ENCODE measurements at regions not wholly inside any gene's neighbourhood (a gene's known extent, or its start where the extent isn't known, plus 50 kb on each side); places are given as distances from the start of the nearest gene placed in this dataset.

DNA sequence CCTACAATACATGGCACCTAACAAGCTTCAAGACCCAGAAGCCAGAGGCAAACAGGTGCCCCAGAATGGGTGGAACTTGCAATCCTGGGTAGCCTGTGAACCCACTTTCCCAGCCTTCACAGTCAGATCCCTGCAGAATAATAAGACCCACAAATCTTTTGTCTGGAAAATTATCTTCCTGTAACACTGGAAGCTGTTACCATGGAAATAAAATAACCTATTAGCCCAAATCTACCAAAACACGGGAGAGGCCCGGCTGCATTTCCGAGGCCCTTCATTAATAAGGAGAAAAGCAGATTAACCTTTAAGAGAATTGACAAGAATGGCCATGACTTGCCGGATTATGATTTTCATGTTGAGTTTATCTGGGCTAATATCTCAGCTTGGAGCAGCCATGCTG, 256.1 kb upstream of the PROK2 start:
- DNase-seq, result no peak

DNA sequence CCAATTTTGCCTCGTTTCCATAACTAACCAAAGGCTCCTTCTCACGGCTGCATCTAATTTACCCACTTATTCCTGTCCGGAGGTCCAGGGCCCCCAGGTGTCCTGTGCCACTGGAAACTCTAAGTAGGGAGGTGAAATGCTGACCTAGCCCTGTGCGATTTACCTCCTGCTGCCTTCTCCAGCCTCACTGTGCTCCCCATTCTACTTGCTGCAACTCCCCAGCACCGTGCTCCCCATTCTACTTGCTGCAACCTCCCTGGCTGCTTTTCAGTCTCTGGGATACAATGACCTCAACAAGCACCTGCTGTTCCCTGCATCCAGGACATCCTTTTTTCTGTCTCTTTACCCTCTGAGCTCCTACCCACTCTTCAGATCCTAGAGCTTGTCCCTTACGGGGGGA, 254.7 kb upstream of the PROK2 start:
- TF ChIP-seq, protein P1, sequence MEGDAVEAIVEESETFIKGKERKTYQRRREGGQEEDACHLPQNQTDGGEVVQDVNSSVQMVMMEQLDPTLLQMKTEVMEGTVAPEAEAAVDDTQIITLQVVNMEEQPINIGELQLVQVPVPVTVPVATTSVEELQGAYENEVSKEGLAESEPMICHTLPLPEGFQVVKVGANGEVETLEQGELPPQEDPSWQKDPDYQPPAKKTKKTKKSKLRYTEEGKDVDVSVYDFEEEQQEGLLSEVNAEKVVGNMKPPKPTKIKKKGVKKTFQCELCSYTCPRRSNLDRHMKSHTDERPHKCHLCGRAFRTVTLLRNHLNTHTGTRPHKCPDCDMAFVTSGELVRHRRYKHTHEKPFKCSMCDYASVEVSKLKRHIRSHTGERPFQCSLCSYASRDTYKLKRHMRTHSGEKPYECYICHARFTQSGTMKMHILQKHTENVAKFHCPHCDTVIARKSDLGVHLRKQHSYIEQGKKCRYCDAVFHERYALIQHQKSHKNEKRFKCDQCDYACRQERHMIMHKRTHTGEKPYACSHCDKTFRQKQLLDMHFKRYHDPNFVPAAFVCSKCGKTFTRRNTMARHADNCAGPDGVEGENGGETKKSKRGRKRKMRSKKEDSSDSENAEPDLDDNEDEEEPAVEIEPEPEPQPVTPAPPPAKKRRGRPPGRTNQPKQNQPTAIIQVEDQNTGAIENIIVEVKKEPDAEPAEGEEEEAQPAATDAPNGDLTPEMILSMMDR (IDR thresholded peaks at IDR 0.05; ENCODE audit: low read depth, low read length), result no peak
- no peaks in the 10 kb centered on the region for H3K4me1 ChIP-seq
- no peaks in the 10 kb centered on the region for H3K36me3 ChIP-seq
- H3K27me3 ChIP-seq, result no peaks in the 10 kb centered on the region
- DNase-seq, result no peak
- H3K9me3 ChIP-seq, result no peaks in the 10 kb centered on the region
- H3K4me3 ChIP-seq (ENCODE audit: low read depth, low read length), result no peak overlapping the region

More for the DNA sequence above, 256.1 kb upstream of the PROK2 start:
- H3K4me3 ChIP-seq (ENCODE audit: low read depth, low read length), result no peak overlapping the region
- H3K36me3 ChIP-seq, result no peaks in the 10 kb centered on the region
- H3K9me3 ChIP-seq, result no peaks in the 10 kb centered on the region
- TF ChIP-seq, protein P1 (IDR thresholded peaks at IDR 0.05; ENCODE audit: low read depth, low read length), result no peak
- no peaks in the 10 kb centered on the region for H3K27me3 ChIP-seq
- no peaks in the 10 kb centered on the region for H3K4me1 ChIP-seq

DNA sequence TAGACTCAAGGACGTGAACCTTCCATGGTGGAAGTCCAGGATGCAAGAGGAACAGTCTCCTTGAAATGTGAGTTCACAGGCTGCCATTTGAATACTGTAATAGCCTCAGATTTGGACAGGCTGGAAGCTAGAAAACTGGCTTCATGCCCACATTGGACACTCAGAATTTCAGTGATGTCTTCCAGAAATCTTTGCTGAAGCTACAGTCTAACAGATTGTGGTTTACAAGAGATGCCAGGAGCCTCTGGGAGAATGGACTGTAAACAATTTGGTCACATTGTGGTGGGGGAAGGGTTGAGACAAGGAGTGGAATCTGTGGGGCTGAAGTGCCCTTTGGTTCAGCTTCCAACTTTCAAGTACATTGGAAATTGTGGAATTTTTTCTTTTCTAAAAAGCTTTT, 252.0 kb upstream of the PROK2 start:
- no peak for DNase-seq
- Histone ChIP-seq H3K27me3 (no peaks in the 10 kb centered on the region), H3K4me1 (no peaks in the 10 kb centered on the region), H3K9me3 (no peaks in the 10 kb centered on the region), H3K4me3 (ENCODE audit: low read depth, low read length) (no peak overlapping the region), H3K36me3 (no peaks in the 10 kb centered on the region)
- TF ChIP-seq, protein P1 (IDR thresholded peaks at IDR 0.05; ENCODE audit: low read depth, low read length), result no peak

DNA sequence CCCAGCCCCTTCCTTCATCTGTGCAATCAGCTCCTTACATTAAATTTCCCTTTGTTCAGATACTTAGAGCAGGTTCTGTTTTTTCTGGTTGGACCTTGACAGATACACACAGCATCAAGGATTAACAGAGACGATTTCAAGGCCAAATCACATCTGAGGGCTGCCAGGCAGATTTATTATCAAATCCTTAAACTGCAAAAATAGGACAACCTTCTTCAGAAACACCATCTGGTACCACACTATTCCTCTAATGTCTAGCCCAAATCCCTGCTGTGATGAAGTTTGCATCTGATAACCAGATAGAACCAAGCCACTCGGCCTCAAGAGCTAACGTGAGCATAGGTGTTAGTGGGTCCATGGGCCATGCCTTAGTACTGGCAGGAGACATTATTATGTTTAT, 250.7 kb upstream of the PROK2 start:
- TF ChIP-seq, protein P1 (IDR thresholded peaks at IDR 0.05; ENCODE audit: low read depth, low read length), result no peak
- Histone ChIP-seq H3K9me3 (no peaks in the 10 kb centered on the region), H3K27me3 (no peaks in the 10 kb centered on the region), H3K4me1 (no peaks in the 10 kb centered on the region), H3K36me3 (no peaks in the 10 kb centered on the region), H3K4me3 (ENCODE audit: low read depth, low read length) (no peak overlapping the region)
- DNase-seq, result no peak

DNA sequence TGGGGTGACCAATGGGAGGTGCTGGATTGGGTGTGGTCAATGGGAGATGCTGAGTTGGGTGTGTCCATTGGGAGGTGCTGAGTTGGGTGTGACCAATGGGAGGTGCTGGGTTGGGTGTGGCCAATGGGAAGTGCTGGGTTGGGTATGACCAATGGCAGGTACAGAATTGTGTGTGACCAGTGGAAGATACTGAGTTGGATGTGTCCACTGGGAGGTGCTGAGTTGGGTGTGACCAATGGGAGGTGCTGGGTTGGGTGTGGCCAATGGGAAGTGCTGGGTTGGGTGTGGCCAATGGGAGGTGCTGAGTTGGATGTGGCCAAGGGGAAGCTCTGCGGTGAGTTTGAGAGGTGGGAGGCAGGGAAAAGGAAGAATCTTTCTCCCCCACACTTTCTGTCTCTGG, 250.0 kb upstream of the PROK2 start:
- no peak for DNase-seq
- no peak overlapping the region for H3K4me3 ChIP-seq (ENCODE audit: low read depth, low read length)
- TF ChIP-seq, protein P1 (IDR thresholded peaks at IDR 0.05; ENCODE audit: low read depth, low read length), result no peak
- no peaks in the 10 kb centered on the region for H3K36me3 ChIP-seq
- no peaks in the 10 kb centered on the region for H3K9me3 ChIP-seq
- H3K27me3 ChIP-seq, result no peaks in the 10 kb centered on the region
- no peaks in the 10 kb centered on the region for H3K4me1 ChIP-seq

DNA sequence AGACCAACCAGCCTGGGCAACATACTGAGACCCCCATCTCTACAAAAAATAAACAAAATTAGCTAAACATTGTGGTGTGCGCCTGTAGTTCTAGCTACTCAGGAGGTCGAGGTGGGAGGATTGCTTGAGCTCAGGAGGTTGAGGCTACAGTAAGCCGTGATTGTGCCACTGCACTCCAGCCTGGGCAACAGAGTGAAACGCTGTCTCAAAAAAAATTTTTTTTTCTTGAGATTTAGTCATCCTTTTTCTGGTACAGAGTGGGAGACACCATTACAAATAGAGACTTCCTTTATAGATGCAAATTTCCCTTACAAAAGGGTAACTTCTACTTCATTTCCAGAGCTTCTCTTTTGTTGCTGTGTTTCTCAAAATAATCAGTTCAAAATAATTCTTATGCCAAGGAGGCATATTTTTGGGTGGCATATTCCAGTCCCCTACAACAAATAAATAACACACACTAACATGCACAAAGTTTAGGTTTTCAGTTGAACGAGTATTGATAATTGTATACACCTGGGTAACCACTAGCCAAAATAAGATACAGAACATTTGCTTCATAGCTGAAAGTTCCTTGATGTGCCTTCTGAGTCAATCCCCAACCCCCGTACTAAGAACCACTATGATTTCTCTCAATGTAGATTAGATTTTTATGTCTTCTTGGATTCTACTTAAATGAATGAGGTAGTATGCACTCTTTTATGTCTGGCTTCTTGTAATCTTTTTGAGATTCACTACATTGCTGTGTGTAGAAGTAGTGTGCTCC, 248.9 kb upstream of the PROK2 start:
- Histone ChIP-seq H3K9me3 (no peaks in the 10 kb centered on the region), H3K27me3 (no peaks in the 10 kb centered on the region), H3K36me3 (no peaks in the 10 kb centered on the region), H3K4me3 (ENCODE audit: low read depth, low read length) (no peak overlapping the region), H3K4me1 (no peaks in the 10 kb centered on the region)
- no peak for DNase-seq
- TF ChIP-seq, protein P1 (IDR thresholded peaks at IDR 0.05; ENCODE audit: low read depth, low read length), result no peak

Data from BE2C (cell line).